Neural progenitor cell (in vitro differentiated cells): ENCODE measurements at regions not wholly inside any gene's neighbourhood (a gene's known extent, or its start where the extent isn't known, plus 50 kb on each side); places are given as distances from the start of the nearest gene placed in this dataset.
"Not testable (repeated sequence)": the region's sequence is repeated elsewhere in the genome, so short reads cannot be mapped to it uniquely, and the experiment has no call there.

Experiments
- DNase-seq: peaks from one replicate; pipeline ENCODE4 v3.0.0-alpha.2; 2016; ENCODE audit warnings: low spot score
- H2AFZ ChIP-seq: fragments of 200-600 bp; sonication (generic); replicated peaks from 2 replicates; pipeline ENCODE4 v1.6.1; 2016; ENCODE audit warnings: antibody characterized with exemption
- H3F3A ChIP-seq: fragments of 200-600 bp; sonication (generic); 2 replicates; pipeline ENCODE4 v1.6.1; 2016; ENCODE audit warnings: antibody characterized with exemption, low read depth
- H3K27ac ChIP-seq: fragments of 200-600 bp; sonication (generic); 2 replicates; pipeline ENCODE4 v1.5.1; 2016; ENCODE audit warnings: mild to moderate bottlenecking
- H3K27me3 ChIP-seq: fragments of 200-600 bp; sonication (generic); 2 replicates; pipeline ENCODE4 v1.6.1; 2016; ENCODE audit warnings: mild to moderate bottlenecking, moderate library complexity
- H3K36me3 ChIP-seq: fragments of 200-600 bp; sonication (generic); 2 replicates; pipeline ENCODE4 v1.5.1; 2016
- H3K4me1 ChIP-seq: fragments of 200-600 bp; sonication (generic); 2 replicates; pipeline ENCODE4 v1.6.1; 2016; ENCODE audit warnings: mixed run types
- H3K4me2 ChIP-seq: fragments of 200-600 bp; sonication (generic); 2 replicates; pipeline ENCODE4 v1.6.1; 2016
- H3K4me3 ChIP-seq: fragments of 200-600 bp; sonication (generic); 2 replicates; pipeline ENCODE4 v1.5.1; 2016
- H3K79me2 ChIP-seq: fragments of 200-600 bp; sonication (generic); 2 replicates; pipeline ENCODE4 v1.6.1; 2016; ENCODE audit warnings: low read depth
- H3K9ac ChIP-seq: fragments of 200-600 bp; sonication (generic); 2 replicates; pipeline ENCODE4 v1.6.1; 2016
- H3K9me3 ChIP-seq: fragments of 200-600 bp; sonication (generic); 2 replicates; pipeline ENCODE4 v1.5.1; 2016; ENCODE audit warnings: low read depth
- H4K20me1 ChIP-seq: fragments of 200-600 bp; sonication (generic); 2 replicates; pipeline ENCODE4 v1.6.1; 2016; ENCODE audit warnings: low read depth
- H3K27ac Mint-ChIP-seq: 3 replicates; pipeline ENCODE4 v1.8.0; 2021; ENCODE audit warnings: mixed read lengths
- H3K27me3 Mint-ChIP-seq: 2 replicates; pipeline ENCODE4 v1.8.0; 2022; ENCODE audit warnings: low read depth, mild to moderate bottlenecking, inconsistent platforms, moderate library complexity, mixed read lengths; ENCODE audit not compliant: insufficient read depth
- H3K36me3 Mint-ChIP-seq: 3 replicates; pipeline ENCODE4 v1.8.0; 2021; ENCODE audit warnings: mixed read lengths
- H3K4me1 Mint-ChIP-seq: 3 replicates; pipeline ENCODE4 v1.8.0; 2021; ENCODE audit warnings: mixed read lengths
- H3K4me3 Mint-ChIP-seq: 3 replicates; pipeline ENCODE4 v1.8.0; 2021; ENCODE audit warnings: mild to moderate bottlenecking, moderate library complexity, mixed read lengths
- H3K9me3 Mint-ChIP-seq: 3 replicates; pipeline ENCODE4 v1.8.0; 2020; ENCODE audit warnings: mixed read lengths
- EZH2 ChIP-seq: fragments of 200-600 bp; sonication (generic); IDR thresholded peaks from 2 replicates; pipeline ENCODE4 v1.6.1; 2017; ENCODE audit warnings: antibody characterized with exemption, mild to moderate bottlenecking, moderate library complexity
- EZH2phosphoT487 ChIP-seq: fragments of 200-600 bp; sonication (generic); IDR thresholded peaks from 2 replicates; pipeline ENCODE4 v1.6.1; 2017; ENCODE audit warnings: antibody characterized with exemption
- TF ChIP-seq, protein P1 (sequence below): fragments of 200-600 bp; sonication (generic); IDR thresholded peaks from 2 replicates; pipeline ENCODE4 v1.5.1; 2017; ENCODE audit warnings: antibody characterized with exemption, mild to moderate bottlenecking

DNA sequence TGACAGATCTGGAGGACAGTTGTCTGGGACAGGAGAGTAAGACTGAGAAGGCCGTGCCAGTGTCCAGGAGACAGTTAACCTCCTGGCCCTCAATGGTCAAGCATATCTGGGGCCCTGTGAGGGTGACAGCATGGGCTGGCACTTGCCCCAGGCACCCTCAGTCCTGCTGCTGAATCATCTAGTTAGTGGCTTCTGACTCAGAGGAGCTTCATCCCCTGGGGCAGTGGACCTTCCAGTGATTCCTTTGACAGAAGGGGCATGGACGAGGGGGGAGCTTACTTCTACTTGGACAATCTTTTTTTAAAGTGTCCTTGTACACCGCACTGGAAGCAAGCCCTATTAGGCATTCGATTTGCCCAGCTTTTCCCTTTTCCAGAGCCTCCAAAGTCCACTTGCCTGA lies 352.7 kb upstream of the TMPRSS15 start:
- not testable (repeated sequence) for H2AFZ ChIP-seq, DNase-seq, H3K4me2 ChIP-seq, H3K27ac Mint-ChIP-seq, H4K20me1 ChIP-seq, H3K4me3 ChIP-seq, H3K27me3 Mint-ChIP-seq, H3K36me3 ChIP-seq, H3K9me3 Mint-ChIP-seq, H3K27ac ChIP-seq, H3K27me3 ChIP-seq, H3K79me2 ChIP-seq, H3K9me3 ChIP-seq, H3K36me3 Mint-ChIP-seq, H3K4me1 ChIP-seq, H3F3A ChIP-seq, H3K4me1 Mint-ChIP-seq, H3K4me3 Mint-ChIP-seq, H3K9ac ChIP-seq

DNA sequence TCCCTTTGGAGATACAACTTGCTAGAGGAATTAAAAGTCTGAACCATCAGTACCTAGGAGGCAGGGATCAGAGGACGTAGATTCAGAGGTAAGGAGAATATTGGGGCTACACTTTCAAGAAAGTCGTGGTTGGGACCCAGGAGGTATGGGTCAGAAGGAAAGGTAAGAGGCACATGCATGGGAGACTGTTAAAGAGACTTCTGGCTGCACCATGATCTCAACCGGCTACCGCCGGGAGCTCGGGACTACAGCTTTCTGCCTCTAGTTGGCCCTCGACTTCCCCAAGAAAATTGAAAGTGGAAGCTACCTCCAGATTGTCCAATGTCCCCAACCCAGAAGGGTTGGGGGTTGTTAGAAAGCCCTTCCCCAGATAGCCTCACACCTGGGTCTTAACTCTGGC lies 355.7 kb upstream of the TMPRSS15 start:
- no peaks in the 10 kb centered on the region for H3K36me3 ChIP-seq
- no peak overlapping the region for H3K27ac Mint-ChIP-seq
- H3F3A ChIP-seq = no peaks in the 10 kb centered on the region
- no peaks in the 10 kb centered on the region for H3K27me3 Mint-ChIP-seq
- H3K4me1 Mint-ChIP-seq = peaks cover 3% of the 10 kb centered on the region
- H3K36me3 Mint-ChIP-seq = no peaks in the 10 kb centered on the region
- peaks cover 5% of the 10 kb centered on the region for H3K9me3 Mint-ChIP-seq
- H3K27me3 ChIP-seq = no peaks in the 10 kb centered on the region
- TF ChIP-seq EZH2phosphoT487 (no peak), EZH2 (no peak)
- TF ChIP-seq, protein P1, sequence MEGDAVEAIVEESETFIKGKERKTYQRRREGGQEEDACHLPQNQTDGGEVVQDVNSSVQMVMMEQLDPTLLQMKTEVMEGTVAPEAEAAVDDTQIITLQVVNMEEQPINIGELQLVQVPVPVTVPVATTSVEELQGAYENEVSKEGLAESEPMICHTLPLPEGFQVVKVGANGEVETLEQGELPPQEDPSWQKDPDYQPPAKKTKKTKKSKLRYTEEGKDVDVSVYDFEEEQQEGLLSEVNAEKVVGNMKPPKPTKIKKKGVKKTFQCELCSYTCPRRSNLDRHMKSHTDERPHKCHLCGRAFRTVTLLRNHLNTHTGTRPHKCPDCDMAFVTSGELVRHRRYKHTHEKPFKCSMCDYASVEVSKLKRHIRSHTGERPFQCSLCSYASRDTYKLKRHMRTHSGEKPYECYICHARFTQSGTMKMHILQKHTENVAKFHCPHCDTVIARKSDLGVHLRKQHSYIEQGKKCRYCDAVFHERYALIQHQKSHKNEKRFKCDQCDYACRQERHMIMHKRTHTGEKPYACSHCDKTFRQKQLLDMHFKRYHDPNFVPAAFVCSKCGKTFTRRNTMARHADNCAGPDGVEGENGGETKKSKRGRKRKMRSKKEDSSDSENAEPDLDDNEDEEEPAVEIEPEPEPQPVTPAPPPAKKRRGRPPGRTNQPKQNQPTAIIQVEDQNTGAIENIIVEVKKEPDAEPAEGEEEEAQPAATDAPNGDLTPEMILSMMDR = no peak
- no peaks in the 10 kb centered on the region for H4K20me1 ChIP-seq
- H3K4me3 ChIP-seq = no peak overlapping the region
- no peak overlapping the region for H3K9ac ChIP-seq
- H3K4me2 ChIP-seq = no peak overlapping the region
- H2AFZ ChIP-seq = no peak overlapping the region
- no peak for DNase-seq
- H3K9me3 ChIP-seq = no peaks in the 10 kb centered on the region
- no peaks in the 10 kb centered on the region for H3K79me2 ChIP-seq
- no peak overlapping the region for H3K27ac ChIP-seq
- no peaks in the 10 kb centered on the region for H3K4me1 ChIP-seq
- no peak overlapping the region for H3K4me3 Mint-ChIP-seq

DNA sequence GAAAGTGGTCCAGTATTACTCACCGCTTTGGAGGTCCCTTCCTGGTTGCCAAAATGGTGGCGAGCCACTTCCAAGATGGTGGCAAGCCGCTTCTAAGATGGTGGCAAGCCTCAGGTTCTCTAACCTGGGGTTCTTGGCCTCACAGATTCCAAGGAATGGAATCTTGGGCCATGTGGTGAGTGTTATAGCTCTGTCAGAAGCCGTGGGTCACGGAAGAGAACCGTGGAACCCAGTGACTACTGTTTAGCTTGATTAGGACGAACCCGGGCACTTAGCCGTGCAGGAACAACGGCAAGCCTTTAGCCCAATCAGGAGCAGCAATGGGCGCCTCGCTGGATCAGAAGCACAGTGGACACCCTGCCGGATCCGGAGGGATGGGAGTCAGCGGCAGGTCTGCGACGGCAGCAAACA lies 356.2 kb upstream of the TMPRSS15 start:
- no peak for DNase-seq
- no peak overlapping the region for H3K9ac ChIP-seq

DNA sequence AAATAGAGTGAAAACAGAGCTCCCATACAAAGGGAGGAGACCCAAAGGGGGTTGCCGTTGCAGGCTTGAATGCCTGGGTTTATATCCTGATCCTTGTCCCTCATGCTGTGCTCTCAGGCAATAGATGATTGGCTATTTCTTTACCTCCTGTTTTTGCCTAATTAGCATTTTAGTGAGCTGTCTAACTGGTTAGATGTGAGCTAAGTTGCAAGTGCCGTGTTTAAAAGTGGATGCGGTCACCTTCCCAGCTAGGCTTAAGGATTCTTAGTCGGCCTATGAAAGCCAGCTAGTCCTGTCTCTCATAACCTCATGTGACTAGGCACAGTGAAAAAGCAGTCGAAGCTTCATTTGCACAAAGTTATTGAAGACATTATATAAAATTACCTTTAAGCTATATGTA lies 356.7 kb upstream of the TMPRSS15 start:
- H3K27me3 Mint-ChIP-seq = no peaks in the 10 kb centered on the region
- H3K4me1 Mint-ChIP-seq = peaks cover 3% of the 10 kb centered on the region
- H3K9me3 Mint-ChIP-seq = peaks cover 4% of the 10 kb centered on the region
- TF ChIP-seq EZH2phosphoT487 = no peak
- no peaks in the 10 kb centered on the region for H3K4me1 ChIP-seq
- H2AFZ ChIP-seq = peak overlapping the region; percentile 68
- H3K4me3 Mint-ChIP-seq = no peak overlapping the region
- no peak overlapping the region for H3K4me2 ChIP-seq
- no peaks in the 10 kb centered on the region for H4K20me1 ChIP-seq
- no peaks in the 10 kb centered on the region for H3K79me2 ChIP-seq
- H3K27me3 ChIP-seq = no peaks in the 10 kb centered on the region
- no peak overlapping the region for H3K27ac ChIP-seq
- peak overlapping the region; percentile 53 for H3K27ac Mint-ChIP-seq
- DNase-seq = no peak
- H3F3A ChIP-seq = no peaks in the 10 kb centered on the region
- H3K36me3 ChIP-seq = no peaks in the 10 kb centered on the region
- no peak overlapping the region for H3K9ac ChIP-seq
- H3K9me3 ChIP-seq = no peaks in the 10 kb centered on the region
- no peak overlapping the region for H3K4me3 ChIP-seq
- H3K36me3 Mint-ChIP-seq = no peaks in the 10 kb centered on the region

More for the DNA sequence above, 356.2 kb upstream of the TMPRSS15 start:
- peaks cover 3% of the 10 kb centered on the region for H3K4me1 Mint-ChIP-seq
- H3K79me2 ChIP-seq = no peaks in the 10 kb centered on the region
- H4K20me1 ChIP-seq = no peaks in the 10 kb centered on the region
- H2AFZ ChIP-seq = no peak overlapping the region
- no peak overlapping the region for H3K4me3 ChIP-seq
- no peak overlapping the region for H3K27ac Mint-ChIP-seq
- H3K27ac ChIP-seq = no peak overlapping the region
- H3K4me2 ChIP-seq = no peak overlapping the region
- H3K4me3 Mint-ChIP-seq = no peak overlapping the region
- TF ChIP-seq, protein P1 = no peak
- no peak for TF ChIP-seq EZH2phosphoT487
- TF ChIP-seq EZH2 = no peak
- no peaks in the 10 kb centered on the region for H3K27me3 ChIP-seq
- H3F3A ChIP-seq = no peaks in the 10 kb centered on the region
- H3K4me1 ChIP-seq = no peaks in the 10 kb centered on the region
- no peaks in the 10 kb centered on the region for H3K27me3 Mint-ChIP-seq
- H3K9me3 Mint-ChIP-seq = peaks cover 4% of the 10 kb centered on the region
- H3K36me3 Mint-ChIP-seq = no peaks in the 10 kb centered on the region
- H3K9me3 ChIP-seq = no peaks in the 10 kb centered on the region
- H3K36me3 ChIP-seq = no peaks in the 10 kb centered on the region
